Panc1 (cell line): ENCODE measurements at regions not wholly inside any gene's neighbourhood (a gene's known extent, or its start where the extent isn't known, plus 50 kb on each side); places are given as distances from the start of the nearest gene placed in this dataset.
A peak's percentile ranks its signal among the peaks of the same experiment; 100 is the strongest.

Source experiments
- ATAC-seq: fragments of 200-7000 bp; cut with Tn5 transposase; 2 replicates; pipeline ENCODE4 v1.9.1; 2020; ENCODE audit warnings: mild to moderate bottlenecking, moderate library complexity
- BruUV-seq: library from RNA; stranded (reverse); fragments of 400-500 nt; replicated peaks from 2 replicates; lab custom pipeline; 2021; lab: Mats Ljungman, UMichigan
- CTCF ChIA-PET: fragments of 300-600 bp; sonication (Branson Sonifier 250); formaldehyde crosslinking; loops from one replicate; lab custom pipeline; 2022; ENCODE audit warnings: antibody characterized with exemption; lab: Charles Lee
- POLR2A ChIA-PET: fragments of 300-600 bp; sonication (Branson Sonifier 250); formaldehyde crosslinking; loops from one replicate; lab custom pipeline; 2022; ENCODE audit warnings: antibody characterized with exemption; lab: Charles Lee
- DNase-seq: peaks from one replicate; pipeline ENCODE4 v3.0.0-alpha.2; 2010; ENCODE audit warnings: low read depth, low spot score
- H3K27ac ChIP-seq: 2 replicates; pipeline ENCODE4 v1.5.1; 2011; ENCODE audit warnings: mild to moderate bottlenecking, low read length, inconsistent platforms
- H3K27me3 ChIP-seq: fragments of 200-500 bp; sonication (Bioruptor generic); 2 replicates; pipeline ENCODE4 v1.6.0; 2014; ENCODE audit warnings: low read length, inconsistent platforms; ENCODE audit not compliant: control insufficient read depth, insufficient read depth
- H3K36me3 ChIP-seq: fragments of 200-500 bp; sonication (Bioruptor generic); 2 replicates; pipeline ENCODE4 v1.5.1; 2014; ENCODE audit warnings: inconsistent platforms, mild to moderate bottlenecking, low read length, moderate library complexity; ENCODE audit not compliant: control insufficient read depth, insufficient read depth
- H3K4me1 ChIP-seq: 2 replicates; pipeline ENCODE4 v1.5.1; 2011; ENCODE audit warnings: inconsistent platforms, mild to moderate bottlenecking, low read length, moderate library complexity; ENCODE audit not compliant: control insufficient read depth, insufficient read depth
- H3K4me3 ChIP-seq, 2 experiments: 2 replicates each; pipeline ENCODE4 v1.5.1; 2011 to 2012; ENCODE audit warnings: low read depth in 2 of 2, low read length in 2 of 2, mild to moderate bottlenecking in 2 of 2, inconsistent platforms in 1 of 2, moderate library complexity in 1 of 2
- H3K9me3 ChIP-seq: fragments of 200-500 bp; sonication (Bioruptor generic); 2 replicates; pipeline ENCODE4 v1.5.1; 2014; ENCODE audit warnings: low read depth, mild to moderate bottlenecking, inconsistent platforms, low read length, moderate library complexity; ENCODE audit not compliant: control insufficient read depth, insufficient read depth
- CTCF ChIP-seq: fragments of 450-650 bp; IDR thresholded peaks from 2 replicates; pipeline ENCODE4 v1.5.1; 2017; ENCODE audit warnings: mild to moderate bottlenecking
- POLR2AphosphoS5 ChIP-seq: IDR thresholded peaks from 2 replicates; pipeline ENCODE4 v1.6.1; 2012; ENCODE audit warnings: mild to moderate bottlenecking, low read depth, low read length, moderate library complexity
- REST ChIP-seq, 2 experiments: IDR thresholded peaks; 2 replicates each; pipeline ENCODE4 v1.6.1; 2011 to 2012; ENCODE audit warnings: low read depth in 2 of 2, control low read depth in 1 of 2, low read length in 1 of 2, mild to moderate bottlenecking in 1 of 2, moderate library complexity in 1 of 2; ENCODE audit not compliant: insufficient read depth in 1 of 2
- SIN3A ChIP-seq: IDR thresholded peaks from 2 replicates; pipeline ENCODE4 v1.6.1; 2012; ENCODE audit warnings: low read depth, mild to moderate bottlenecking, low read length, moderate library complexity, borderline replicate concordance; ENCODE audit not compliant: insufficient read depth
- TCF7L2 ChIP-seq: IDR thresholded peaks from 2 replicates; pipeline ENCODE4 v1.6.1; 2011; ENCODE audit warnings: mild to moderate bottlenecking, low read depth, low read length, inconsistent platforms
- in situ Hi-C: cut with HindIII; loops from 2 replicates; pipeline ENCODE4 v1.10.0; 2016; ENCODE audit warnings: low sequenced_read_pairs, low pct_unique_long_range_greater_than_20kb
- intact Hi-C: fragments of 100-400 bp; cut with micrococcal nuclease; formaldehyde crosslinking; loops from one replicate; pipeline ENCODE4 v1.10.0; 2022; ENCODE audit not compliant: unreplicated experiment

- DNase-seq, result no peak
- intact Hi-C loops, result no loop called here
- CTCF ChIA-PET, result no interaction called here
These were observed 208.8 kb upstream of the CLNK start for GRCh38 chr4:10893395-10893794.

DNA sequence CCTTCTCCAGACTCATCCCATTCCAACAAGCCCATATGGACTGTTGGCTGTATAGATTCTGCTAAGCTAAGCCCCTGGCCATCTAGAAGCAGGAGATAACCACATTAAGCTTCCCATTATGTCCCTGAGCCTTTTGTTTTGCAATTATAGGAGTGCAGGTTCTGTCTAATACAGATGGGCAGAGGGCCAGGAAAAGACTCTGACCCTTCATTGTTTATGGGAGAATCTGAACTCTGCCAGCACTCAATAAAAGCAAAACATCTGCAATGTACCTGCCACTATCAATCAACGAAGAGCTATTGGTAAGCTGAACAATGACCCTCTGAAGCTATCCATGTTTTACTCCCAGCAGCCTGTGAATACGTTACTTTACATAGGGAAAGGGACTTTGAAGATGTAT is 207.3 kb upstream of the CLNK start:
- H3K27me3 ChIP-seq, result no peaks in the 10 kb centered on the region
- no peak for TF ChIP-seq TCF7L2
- TF ChIP-seq SIN3A, result no peak
- no peak for TF ChIP-seq POLR2AphosphoS5
- no peak for TF ChIP-seq REST (IDR thresholded peaks at IDR 0.05; ENCODE audit: insufficient read depth in 1 of 2, low read depth in 2 of 2, low read length in 1 of 2)
- no peak for TF ChIP-seq CTCF
- DNase-seq, result no peak
- H3K4me1 ChIP-seq, result no peaks in the 10 kb centered on the region
- no TSS peak for BruUV-seq
- in situ Hi-C loops (no loop called here), intact Hi-C loops (no loop called here)
- no peak overlapping the region for H3K4me3 ChIP-seq
- no peaks in the 10 kb centered on the region for H3K9me3 ChIP-seq
- H3K27ac ChIP-seq, result no peak overlapping the region
- no peak for ATAC-seq
- POLR2A ChIA-PET, result no interaction called here
- CTCF ChIA-PET, result no interaction called here
- no peaks in the 10 kb centered on the region for H3K36me3 ChIP-seq

More at GRCh38 chr4:10893395-10893794, 208.8 kb upstream of the CLNK start:
- in situ Hi-C loops, result no loop called here
- H3K27me3 ChIP-seq, result no peaks in the 10 kb centered on the region
- H3K27ac ChIP-seq, result no peak overlapping the region
- no peaks in the 10 kb centered on the region for H3K36me3 ChIP-seq
- H3K4me1 ChIP-seq, result no peaks in the 10 kb centered on the region
- H3K4me3 ChIP-seq, result no peak overlapping the region
- no peak for TF ChIP-seq TCF7L2
- TF ChIP-seq CTCF, result peak; percentile 16; the same call in 1 of the 2 replicates
- no TSS peak for BruUV-seq
- ATAC-seq, result no peak
- POLR2A ChIA-PET, result no interaction called here
- no peaks in the 10 kb centered on the region for H3K9me3 ChIP-seq
